ENCODE measurements at regions not wholly inside any gene's neighbourhood (a gene's known extent, or its start where the extent isn't known, plus 50 kb on each side); places are given as distances from the start of the nearest gene placed in this dataset.
"Not testable (repeated sequence)": the region's sequence is repeated elsewhere in the genome, so short reads cannot be mapped to it uniquely, and the experiment has no call there.

DNA sequence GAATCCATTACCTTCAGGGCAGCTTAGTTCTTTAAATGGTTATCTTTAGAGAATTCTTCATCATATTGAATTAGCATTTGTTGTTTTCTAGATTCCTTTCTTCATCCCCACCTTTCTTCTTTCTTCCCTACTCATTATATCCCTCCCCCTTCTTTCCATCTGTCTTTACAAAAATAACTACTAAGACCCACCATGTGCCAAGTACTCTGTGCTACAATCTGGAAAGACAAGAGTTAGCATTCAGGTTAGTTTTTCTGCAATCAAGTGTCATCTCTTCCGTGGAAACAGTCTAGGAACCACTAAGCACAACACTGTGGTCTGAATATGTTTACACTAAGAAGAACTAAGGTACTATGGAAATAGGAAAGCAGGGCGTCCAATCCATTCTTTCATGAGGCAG, 897.4 kb upstream of the TENM4 start:
- DNase-seq (ENCODE audit: low read depth): no peak

DNA sequence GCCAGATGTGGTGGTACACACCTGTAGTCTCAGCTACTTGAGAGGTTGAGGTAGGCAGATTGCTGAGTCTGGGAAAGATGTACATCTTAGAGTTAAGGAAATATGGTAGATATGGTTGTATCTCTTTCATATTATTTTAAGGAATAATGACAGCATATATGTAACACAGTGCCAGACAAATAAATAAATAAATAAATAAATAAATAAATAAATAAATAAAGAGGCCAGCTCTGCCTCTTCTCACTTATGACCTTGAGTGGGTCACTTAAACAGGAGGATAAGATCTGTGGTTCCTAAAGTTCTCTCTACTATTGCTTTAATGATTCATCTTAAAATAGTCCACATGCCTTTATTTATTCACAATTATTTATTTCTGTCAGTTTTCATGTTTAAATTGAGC, 890.9 kb upstream of the TENM4 start:
- DNase-seq (ENCODE audit: low read depth): no peak

DNA sequence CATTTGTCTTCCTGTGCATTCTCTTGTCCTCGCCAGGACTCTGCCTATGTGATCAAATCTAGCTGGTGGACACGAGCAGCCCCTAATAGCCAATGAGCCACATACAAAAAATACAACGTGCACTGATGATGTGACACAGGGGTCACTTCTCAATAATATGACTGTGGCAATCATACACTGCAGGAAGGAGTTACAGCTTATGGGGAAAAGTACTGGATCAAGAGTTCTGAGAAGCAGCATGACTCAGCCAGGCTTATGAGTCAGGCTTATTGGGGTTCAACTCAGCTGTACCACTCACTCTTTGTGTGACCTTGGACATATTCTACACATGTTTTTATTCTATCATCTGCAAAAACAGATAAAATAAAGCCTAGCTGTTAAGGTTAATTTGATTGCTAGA, 889.4 kb upstream of the TENM4 start:
- DNase-seq (ENCODE audit: low read depth): peak; percentile 83

DNA sequence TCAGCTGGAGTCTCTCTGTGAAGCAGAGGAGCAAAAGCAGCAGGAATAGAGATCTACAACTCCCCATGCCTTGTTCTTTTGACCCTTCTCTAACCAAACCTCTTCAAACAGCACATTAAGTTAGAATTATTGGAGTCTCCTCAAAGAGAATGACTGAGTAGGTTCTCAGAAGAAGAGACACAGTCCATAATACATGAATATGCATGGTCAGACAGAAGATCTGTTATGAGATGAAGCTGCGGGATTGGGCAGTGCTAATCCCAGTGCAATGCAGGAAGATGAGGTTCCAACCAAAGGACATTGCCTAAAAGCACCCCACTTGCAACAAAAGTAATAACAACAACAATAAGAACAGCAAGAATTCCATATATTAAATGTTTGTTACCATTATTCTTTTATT, 887.9 kb upstream of the TENM4 start:
- no peak for DNase-seq (ENCODE audit: low read depth)

DNA sequence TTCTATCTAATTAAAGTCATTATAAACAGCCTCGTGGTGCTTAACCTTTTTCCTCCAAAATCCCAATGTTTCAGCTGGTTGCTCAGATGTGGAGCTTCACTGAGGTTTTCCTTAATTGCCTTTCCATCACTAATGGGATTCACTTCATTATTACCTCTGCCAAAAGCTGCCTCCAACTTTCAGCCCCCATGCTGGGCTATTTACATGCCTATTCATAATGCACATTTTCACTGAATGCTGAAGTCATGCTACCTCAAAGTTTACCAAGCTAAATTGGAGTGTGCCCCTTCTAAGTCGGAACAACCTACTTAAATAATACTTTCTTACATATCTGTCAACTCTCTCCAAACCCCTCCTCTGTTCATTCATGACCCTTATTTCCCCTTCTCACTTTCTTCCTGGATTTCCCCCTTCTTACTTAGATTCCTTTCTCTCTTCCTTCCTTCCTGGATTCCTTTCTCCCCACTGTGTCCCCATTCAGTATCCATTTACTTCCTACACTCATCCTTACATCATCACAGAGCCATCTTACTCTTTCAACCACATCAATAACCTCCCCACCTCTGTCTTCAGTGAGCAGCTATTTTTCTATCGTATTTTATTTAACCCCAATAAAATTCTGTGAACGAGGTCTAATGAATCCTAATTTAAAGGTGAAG, 887.3 kb upstream of the TENM4 start:
- no peak for DNase-seq (ENCODE audit: low read depth)

DNA sequence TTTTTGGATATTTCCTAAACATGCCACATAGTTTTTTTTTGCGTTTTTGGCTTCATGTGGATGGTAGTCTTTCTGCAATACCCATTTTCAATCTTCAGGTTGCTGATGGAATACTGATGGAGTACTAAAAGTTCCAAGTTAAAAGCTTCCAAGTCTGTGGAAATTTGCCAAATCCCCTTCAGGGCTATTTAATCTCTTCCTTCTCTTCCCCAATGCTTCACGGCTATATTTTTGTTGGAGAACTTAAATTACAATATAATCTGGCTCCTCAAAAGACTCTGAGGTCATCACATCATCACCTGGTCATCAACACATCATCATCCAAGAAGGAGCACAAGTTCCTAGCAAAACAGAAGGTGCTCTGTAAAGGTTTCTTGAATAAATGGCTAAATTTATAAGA, 881.0 kb upstream of the TENM4 start:
- no peak for DNase-seq (ENCODE audit: low read depth)

DNA sequence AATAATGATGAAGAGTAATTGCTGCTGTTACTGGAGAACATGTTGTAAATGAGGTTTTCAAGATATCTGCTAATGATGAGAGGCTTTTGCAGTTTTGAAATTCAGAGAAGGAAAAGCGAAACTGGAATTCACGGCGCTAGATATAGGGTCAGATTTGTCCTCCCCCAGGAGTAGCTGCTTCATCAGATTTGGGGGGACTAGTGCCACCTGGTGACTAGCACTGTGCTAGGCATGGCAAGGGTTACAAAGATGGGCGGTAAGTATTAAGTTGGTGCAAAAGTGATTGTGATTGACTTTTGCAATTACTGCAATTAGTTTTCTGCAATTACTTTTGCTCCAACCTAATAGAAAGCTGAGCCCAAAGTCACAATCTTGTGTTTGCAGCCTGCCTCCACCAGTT, 879.9 kb upstream of the TENM4 start:
- DNase-seq (ENCODE audit: low read depth): peak; percentile 3

DNA sequence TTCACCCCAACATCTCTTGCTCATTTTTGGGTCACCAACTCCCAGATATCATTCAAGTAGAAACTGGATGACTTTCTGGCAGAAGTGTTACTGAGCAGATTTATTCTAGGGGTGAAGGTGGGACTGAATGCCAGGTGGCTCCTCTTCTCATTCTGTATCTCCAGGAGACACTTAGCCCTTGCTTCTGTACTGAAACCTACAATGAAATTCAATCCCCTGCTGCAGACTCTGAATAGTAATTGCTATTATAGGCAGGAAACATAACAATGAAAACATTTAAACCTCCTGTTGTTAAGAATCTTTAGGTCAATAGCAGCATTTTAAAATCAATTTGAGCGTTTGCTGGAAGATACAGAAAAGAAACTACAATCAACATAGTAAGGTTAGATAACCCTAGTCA, 879.4 kb upstream of the TENM4 start:
- DNase-seq (ENCODE audit: low read depth): no peak

DNA sequence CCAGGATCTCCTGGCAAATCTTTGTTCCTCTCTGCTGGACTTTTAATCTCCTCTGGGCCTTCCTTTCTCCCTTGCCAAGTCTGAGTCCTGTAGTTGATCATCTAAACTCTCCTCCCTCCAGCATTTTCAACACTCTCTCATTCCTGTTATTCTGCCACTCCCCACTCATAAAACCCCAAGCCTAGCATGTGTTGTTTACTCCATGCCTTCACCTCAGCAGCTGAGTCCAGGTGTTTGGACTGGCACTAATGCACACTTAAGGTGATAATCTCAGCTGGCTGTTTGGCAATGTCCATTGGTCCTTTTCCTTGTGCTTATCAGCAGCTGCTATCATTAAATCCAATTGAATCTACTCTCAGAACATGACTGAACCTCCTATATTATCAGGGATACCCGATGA, 876.8 kb upstream of the TENM4 start:
- no peak for DNase-seq (ENCODE audit: low read depth)

DNA sequence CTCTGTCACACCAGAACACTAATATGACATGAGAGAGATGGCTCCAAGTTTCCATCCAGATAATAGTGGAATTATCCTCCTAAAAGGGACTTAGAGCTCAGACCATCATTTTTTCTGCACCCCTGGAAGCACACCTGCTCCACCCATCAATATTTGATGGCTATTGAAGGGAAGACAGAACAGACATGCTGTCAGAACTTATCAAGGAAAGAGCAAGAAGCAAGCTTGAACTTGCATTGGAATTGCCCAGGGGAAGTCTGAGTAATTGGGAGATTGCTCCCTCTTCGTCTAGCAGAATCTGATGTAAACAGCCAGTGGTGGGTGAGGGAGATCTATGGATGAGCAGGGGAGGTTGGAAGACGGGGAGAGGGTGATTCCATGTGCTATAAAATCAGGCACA, 874.4 kb upstream of the TENM4 start:
- DNase-seq (ENCODE audit: low read depth): no peak

DNA sequence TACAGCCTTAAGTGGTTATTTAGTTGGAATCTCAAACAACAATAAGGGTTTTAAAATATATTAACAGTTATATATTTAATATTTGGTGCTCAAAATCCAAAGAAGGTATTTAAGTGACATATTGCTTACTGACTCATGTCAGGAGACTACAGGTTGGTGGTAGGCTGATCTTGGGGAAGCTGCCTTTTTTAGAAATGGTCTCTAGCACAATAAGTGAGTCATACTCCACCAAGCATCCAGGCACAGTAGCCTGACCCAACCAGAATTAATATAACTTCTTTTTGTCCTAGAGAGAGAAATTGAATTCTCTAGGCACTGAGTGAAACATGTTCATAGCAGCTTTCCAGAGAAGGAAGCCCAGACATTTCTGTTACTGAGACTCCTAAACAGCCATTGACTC, 868.5 kb upstream of the TENM4 start:
- no peak for DNase-seq (ENCODE audit: low read depth)

DNA sequence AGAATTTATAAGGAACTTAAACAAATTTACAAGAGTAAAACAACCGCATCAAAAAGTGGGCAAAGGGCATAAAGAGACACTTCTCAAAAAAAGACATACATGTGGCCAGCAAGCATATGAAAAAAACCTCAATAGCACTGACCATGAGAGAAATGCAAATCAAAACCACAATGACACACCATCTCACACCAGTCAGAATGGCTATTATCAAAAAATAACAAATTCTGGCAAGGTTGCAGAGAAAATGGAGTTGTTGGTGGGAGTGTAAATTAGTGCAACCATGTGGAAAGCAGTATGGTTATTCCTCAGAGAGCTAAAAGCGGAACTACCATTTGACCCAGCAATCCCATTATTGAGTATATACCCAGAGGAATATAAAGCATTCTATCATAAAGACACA, 866.8 kb upstream of the TENM4 start:
- no peak for DNase-seq (ENCODE audit: low read depth)

DNA sequence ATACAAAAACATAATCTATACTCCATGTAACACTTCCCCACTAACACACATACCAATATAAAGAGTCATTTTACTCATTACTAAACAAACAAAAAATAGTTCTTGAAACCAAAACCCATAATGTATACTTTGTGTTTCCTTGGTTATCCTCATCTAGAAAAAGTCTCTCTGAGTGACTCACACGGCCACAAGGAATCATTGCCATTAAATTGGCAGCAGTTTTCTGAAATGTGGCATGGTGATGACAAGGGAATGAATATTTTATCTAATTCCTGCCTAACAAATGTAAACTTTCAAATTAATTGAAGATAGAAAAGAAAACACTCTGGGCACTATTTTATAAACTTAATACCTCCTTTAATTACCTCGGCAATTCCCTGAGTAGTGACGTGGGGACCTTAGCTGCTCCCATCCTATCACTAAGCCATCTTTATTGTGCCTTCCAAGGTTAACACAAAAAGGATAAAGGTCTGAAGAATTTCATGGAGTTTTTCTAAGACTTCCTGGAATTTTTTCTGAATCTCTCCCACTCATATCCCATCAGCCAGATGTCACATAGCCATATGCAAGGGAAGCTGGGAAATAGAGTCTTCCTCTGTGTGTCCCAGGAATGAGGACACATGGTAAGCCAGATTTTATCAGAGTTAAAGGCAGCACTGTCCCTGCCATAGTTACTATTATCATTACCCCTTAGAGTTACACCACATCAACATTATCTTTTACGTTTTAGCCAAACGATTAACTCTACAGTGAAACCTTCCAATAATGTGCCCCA, 857.2 kb upstream of the TENM4 start:
- DNase-seq (ENCODE audit: low read depth): peak; percentile 24

DNA sequence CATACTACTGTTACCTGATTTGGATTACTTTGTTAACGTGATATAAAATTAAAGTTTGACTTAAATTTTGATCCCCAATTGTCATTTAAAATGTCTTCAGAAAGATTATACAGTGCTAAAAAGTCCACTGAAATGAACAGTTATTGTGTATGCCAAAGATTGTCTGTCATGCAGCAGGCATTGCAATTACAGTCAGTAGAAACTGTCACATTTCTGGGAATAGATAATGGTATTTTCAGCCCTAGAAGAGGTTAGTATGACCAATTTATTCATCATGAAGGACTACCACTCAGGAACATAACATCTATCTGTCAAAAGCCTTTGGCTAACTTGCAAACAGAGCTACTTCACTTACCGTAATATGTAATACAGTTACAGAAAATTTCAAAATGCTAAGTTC, 852.5 kb upstream of the TENM4 start:
- DNase-seq (ENCODE audit: low read depth): no peak

DNA sequence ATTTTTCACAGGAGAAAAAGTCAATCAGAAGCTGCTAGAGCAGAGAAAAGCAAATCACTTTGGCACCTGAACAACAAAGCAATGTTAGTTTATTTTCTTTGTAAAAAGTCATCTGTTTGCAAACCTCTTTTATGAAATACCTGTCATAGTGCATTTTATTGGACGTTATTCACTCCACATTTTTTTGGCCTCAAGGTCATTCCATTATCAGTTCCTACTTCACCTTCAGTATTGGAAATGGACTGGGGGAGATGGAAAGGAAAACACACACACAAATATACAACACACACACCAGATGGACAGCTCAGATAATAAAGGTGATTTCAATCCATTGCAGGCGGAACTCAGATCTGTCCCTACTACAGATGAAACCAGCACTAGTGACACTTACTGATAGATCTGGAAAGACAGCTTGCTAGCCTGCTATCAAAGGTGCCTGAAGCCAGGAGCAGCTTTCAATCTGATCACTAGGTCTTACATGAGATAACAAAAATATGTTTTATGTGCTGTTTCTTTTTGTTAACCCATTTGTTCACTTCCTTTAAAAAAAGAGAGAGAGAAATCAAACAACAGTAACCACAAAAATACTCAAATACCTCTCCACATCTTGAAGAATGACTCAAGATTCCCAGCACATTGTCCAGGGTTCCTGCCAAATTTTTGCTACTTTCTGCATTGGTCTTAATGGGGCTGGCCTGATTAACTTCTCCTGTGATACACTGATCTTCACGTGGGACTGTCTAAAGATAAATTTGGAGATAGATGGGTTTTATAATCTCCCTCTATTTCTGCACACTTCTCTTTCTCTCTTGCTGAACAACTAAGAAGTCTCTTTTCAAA, 844.3 kb upstream of the TENM4 start:
- DNase-seq (ENCODE audit: low read depth): peak; percentile 47

DNA sequence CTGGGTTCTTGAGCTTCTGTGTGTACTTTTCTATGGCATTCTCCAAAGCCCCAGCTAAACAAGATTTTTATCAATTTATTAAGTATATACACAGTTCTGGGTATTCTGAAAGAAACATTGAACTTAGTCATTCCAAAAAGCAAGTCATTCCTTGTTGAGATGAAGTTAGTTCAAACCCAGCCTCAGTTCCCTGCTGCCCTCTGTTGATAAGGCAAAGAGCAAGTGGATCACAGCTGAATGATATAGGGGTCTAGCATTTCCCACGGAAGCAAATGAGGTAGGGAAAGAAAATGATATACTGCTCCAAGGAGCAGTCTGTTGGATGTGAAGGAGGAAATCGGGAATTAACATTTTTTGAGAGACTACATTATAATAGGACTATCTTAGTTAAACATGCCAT, 841.8 kb upstream of the TENM4 start:
- DNase-seq (ENCODE audit: low read depth): no peak

DNA sequence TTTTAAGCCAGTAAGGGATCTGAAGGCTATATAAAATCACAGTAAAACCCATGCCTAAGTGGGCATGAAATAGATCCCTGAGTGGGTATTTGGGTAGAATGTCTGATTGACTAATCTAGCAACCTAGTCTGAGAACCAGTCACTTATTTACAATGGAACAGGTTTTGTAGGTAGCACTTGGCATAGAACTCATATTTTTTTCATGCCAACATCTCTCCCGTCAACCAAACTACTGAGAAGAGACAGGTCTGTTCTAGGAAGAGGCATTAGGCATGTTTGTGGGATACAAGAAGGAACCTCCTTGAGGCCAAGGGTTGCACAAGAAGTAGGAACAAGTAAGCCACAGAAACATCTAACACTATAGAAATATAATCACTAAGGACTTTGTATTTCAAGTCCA, 840.4 kb upstream of the TENM4 start:
- DNase-seq (ENCODE audit: low read depth): peak; percentile 19

DNA sequence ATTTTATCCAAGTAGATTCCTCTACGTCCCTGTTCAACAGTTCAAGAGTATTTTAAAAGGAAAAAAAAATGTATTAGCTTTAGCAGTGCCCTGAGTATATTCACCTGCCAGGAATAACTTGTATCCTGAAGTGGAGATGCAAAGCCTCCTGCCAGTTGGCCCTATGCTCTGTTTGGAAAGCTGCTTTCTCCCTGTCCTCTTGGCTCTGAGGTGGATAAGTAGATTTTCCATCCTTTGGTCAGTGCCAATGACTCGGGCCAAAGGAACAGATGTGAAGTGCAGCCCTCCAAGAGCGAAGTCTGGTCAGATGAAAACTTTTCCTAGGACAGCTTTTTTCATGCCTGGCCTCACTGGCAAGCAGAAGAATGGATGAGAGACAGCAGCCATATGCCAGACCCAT, 839.9 kb upstream of the TENM4 start:
- no peak for DNase-seq (ENCODE audit: low read depth)

DNA sequence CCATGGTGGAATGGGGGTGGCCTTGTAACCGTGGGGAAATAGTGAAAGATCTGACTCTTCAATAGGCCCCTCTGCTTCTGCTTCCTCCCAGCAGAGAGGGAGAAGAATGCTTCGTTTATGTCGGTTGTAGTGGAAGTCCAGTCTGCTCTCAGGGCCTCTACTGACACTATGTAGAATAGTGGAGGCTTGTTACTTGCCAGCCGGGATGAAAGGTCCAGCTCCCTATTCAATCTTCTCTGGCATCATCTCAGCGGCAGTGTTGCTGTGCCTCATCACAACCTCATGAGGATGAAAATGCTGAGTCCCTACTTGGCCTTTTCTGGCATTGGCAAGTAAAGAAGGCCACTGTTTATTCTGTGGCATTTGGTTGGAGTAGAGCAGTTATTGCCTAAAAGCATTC, 820.9 kb upstream of the TENM4 start:
- DNase-seq (ENCODE audit: low read depth): no peak

DNA sequence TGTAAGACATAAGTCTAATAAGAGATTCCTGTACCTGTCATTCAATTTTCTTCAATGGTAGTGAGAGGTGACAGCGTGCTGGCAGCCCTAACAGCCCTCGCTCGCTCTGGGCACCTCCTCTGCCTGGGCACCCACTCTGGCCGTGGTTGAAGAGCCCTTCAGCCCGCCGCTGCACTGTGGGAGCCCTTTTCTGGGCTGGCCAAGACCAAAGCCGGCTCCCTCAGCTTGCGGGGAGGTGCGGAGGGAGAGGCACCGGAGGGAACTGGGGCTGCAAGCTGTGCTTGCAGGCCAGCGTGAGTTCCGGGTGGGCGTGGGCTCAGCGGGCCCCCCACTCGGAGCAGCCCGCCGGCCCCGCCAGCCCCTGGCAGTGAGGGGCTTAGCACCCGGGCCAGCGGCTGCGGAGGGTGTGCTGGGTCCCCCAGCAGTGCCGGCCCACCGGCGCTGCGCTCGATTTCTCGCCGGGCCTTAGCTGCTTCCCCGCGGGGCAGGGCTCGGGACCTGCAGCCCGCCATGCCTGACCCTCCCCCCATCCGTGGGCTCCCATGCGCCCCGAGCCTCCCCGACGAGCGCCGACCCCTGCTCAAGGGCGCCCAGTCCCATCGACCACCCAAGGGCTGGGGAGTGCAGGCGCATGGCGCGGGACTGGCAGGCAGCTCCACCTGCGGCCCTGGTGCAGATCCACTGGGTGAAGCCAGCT, 816.6 kb upstream of the TENM4 start:
- DNase-seq (ENCODE audit: low read depth): not testable (repeated sequence)

DNA sequence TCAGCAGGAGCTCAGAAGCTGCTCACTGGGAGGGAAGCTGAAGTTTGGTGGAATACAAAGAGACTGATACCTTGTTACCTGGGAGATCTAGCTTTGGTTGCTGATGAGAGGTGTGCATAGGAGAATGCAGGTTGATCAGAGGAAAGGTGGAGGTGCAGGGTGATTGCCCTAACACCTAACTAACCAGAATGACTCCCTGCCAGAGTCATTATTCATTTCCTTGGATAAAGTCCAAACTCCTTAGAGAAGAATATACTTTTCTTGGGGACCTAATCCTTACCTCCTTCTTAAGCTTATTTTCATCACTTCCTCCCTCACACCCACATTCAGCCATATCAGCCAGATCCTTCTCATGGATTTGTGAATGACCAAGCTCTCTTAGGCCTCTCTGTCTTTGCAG, 814.2 kb upstream of the TENM4 start:
- no peak for DNase-seq (ENCODE audit: low read depth)

DNA sequence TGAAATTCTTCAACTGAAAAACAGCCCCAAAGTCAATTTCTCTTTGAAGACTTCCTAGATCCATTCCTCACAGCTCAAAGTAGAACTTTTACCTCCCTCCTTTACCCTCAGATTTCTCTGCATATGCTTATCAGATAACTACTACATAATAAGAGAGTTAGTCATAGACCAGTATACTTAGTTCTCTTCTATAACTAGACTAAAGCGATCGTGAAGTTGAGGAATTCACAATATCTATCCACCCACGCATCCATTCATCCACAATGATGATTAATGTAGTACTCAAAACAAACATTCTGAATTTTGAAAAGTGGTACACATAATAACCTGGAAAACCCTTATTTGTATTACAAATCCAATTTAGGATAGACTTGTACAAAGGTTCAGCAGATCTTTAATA, 800.9 kb upstream of the TENM4 start:
- peak; percentile 66 for DNase-seq (ENCODE audit: low read depth)

DNA sequence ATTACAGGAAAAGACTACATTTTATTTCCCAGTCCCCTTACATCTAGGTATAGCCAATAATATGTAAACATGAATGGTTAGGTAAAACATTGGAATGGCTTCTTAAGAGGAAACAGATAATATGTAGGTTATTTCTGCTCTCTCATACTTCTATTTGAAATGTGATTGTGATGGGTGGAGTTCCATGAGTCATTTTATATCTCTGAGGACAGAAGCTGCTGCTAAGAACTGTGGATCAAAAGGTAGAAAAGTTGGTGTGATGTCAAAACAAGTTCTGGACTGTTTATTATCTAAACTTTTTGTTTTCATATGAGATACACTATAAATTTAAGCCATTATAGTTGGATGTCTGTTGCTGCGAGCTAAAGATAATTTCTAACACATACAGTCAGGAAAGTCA, 799.4 kb upstream of the TENM4 start:
- no peak for DNase-seq (ENCODE audit: low read depth)

Measured in amniotic epithelial cell (primary cell).